ENCODE measurements at regions not wholly inside any gene's neighbourhood (a gene's known extent, or its start where the extent isn't known, plus 50 kb on each side); places are given as distances from the start of the nearest gene placed in this dataset.

DNA sequence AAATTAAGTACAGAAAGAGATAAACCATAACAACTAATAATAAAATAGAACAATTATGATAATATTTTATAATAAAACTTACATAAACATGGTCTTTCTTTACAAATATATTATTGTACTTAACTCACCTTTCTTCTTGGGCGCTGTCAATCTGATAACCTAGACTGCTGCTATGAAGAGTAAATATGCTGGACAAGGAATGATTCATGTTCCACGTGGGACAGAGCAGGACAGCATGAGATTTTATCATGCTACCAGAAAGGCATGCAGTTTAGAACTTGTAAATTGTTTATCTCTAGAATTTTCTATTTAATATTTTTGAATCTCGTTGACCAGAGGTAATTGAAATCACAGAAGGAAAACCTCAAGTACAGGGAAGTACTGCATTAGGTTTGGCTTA, 210.7 kb downstream of the ANKRD30B start:
- intact Hi-C loops (cut with DNase I), result no loop called here
- DNase-seq (no peak), ATAC-seq (no peak)
- H3K36me3 ChIP-seq, result no peaks in the 10 kb centered on the region
- no peaks in the 10 kb centered on the region for H3K27me3 ChIP-seq
- H3K4me1 ChIP-seq, result no peaks in the 10 kb centered on the region
- no peak overlapping the region for H3K4me3 ChIP-seq
- TF ChIP-seq CTCF (IDR thresholded peaks at IDR 0.05), result no peak
- H3K27ac ChIP-seq, result no peak overlapping the region
- H3K9me3 ChIP-seq, result peaks cover 0 to 8% of the 10 kb centered on the region in 2 donors

DNA sequence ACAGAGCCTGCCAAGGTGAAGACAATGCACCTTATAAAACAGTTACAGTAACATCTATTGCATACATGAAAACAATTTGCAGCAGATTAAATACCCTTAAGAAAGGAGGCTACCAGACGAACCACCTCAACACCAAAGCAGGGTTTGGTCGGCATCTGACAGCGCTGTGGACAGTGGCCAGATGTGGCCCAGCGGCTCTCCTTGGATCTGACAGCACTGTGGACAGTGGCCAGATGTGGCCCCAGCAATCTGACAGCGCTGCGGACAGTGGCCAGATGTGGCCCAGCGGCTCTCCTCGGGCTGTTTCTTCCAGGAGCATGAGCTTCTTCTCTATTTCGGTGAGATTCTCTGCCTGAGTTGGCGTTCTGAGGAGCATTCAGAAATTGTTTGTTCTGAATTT, 211.6 kb downstream of the ANKRD30B start:
- intact Hi-C loops (cut with DNase I), result no loop called here
- Histone ChIP-seq H3K4me1 (no peaks in the 10 kb centered on the region), H3K4me3 (no peak overlapping the region), H3K27ac (no peak overlapping the region), H3K36me3 (no peaks in the 10 kb centered on the region), H3K9me3 (peaks cover 0 to 8% of the 10 kb centered on the region in 2 donors), H3K27me3 (no peaks in the 10 kb centered on the region)
- DNase-seq (peak in 1 of 4 donors; percentile 28), ATAC-seq (no peak)
- no peak for TF ChIP-seq CTCF (IDR thresholded peaks at IDR 0.05)

DNA sequence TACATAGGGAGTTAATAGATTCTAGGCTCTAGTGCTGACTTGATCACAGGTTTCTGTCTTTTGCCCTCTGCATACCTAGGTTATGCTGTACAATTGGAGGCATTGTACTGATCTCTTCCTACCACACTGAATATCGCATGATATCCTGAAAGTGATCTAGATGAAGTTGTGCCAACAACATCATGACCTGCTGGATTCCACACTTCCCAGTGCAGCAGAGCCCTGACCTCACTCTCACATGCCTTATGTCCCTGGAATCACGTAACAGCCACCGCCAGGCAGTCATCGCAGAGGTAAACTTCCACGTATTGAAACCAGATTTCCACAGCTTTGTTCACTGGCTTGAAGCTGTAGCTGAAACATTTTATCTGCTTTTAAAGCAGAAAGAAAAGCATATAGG, 214.0 kb downstream of the ANKRD30B start:
- no peak for DNase-seq
- ATAC-seq, result no peak
- Histone ChIP-seq H3K9me3 (no peaks in the 10 kb centered on the region), H3K4me1 (no peaks in the 10 kb centered on the region), H3K27me3 (no peaks in the 10 kb centered on the region), H3K36me3 (no peaks in the 10 kb centered on the region), H3K4me3 (no peak overlapping the region), H3K27ac (no peak overlapping the region)
- intact Hi-C loops (cut with DNase I), result no loop called here
- TF ChIP-seq CTCF (IDR thresholded peaks at IDR 0.05), result no peak

DNA sequence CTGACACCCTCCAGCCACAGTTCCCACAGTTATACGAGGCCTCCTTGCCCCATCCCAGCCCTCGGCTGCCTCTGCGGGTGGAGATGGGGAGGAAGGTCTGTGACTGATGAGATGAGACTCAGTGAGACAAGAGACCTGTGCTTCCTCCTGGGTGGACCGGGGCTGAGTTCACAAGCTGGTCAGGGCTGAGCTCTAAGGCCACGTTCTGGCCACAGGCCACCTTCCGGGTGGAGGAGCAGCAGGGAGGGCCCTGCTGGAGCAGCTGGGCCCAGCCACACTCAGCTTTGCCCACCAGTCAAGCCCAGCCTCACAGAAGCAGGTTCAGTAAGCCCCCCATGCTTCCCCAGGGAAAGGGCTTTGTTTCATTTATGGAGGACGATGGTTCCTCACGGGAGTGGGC, 214.7 kb downstream of the ANKRD30B start:
- Histone ChIP-seq H3K27ac (no peak overlapping the region), H3K27me3 (no peaks in the 10 kb centered on the region), H3K36me3 (no peaks in the 10 kb centered on the region), H3K4me1 (no peaks in the 10 kb centered on the region), H3K4me3 (no peak overlapping the region), H3K9me3 (no peaks in the 10 kb centered on the region)
- intact Hi-C loops (cut with DNase I), result no loop called here
- ATAC-seq (no peak), DNase-seq (no peak)
- no peak for TF ChIP-seq CTCF (IDR thresholded peaks at IDR 0.05)

DNA sequence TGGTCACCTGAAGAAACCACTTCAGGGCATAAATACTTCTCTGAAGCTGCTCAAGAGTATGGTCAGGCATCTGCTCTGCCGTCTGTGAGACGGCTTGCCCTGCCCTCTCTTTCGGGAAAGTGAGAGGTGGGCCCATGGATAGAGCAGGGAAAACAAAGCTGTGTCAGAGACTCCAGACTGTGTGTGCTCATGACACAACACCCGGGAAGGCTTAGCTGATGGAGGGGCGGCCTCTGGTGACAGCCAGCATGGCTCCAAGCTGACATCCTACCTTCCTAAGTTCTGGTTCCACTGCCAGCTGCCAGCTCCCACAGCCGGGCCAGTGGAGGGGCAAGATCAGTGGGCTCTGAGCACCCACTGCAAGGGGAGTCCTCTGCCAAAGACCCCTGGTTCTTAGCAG, 215.3 kb downstream of the ANKRD30B start:
- TF ChIP-seq CTCF (IDR thresholded peaks at IDR 0.05), result no peak
- no peaks in the 10 kb centered on the region for H3K27me3 ChIP-seq
- intact Hi-C loops (cut with DNase I), result no loop called here
- H3K4me1 ChIP-seq, result no peaks in the 10 kb centered on the region
- no peak overlapping the region for H3K4me3 ChIP-seq
- no peak overlapping the region for H3K27ac ChIP-seq
- no peaks in the 10 kb centered on the region for H3K36me3 ChIP-seq
- ATAC-seq (no peak), DNase-seq (no peak)
- H3K9me3 ChIP-seq, result no peaks in the 10 kb centered on the region
